ENCODE measurements at regions not wholly inside any gene's neighbourhood (a gene's known extent, or its start where the extent isn't known, plus 50 kb on each side); places are given as distances from the start of the nearest gene placed in this dataset.

- TF ChIP-seq TEAD4 (IDR thresholded peaks at IDR 0.05) = no peak
- no peak for TF ChIP-seq EGR1 (IDR thresholded peaks at IDR 0.05)
- no peak for TF ChIP-seq NFIC (IDR thresholded peaks at IDR 0.05)
- no peak for TF ChIP-seq RAD21 (IDR thresholded peaks at IDR 0.05; ENCODE audit: low read depth)
- no peak for TF ChIP-seq ZBTB7A (IDR thresholded peaks at IDR 0.05; ENCODE audit: low read depth)
- no peak for TF ChIP-seq REST (IDR thresholded peaks at IDR 0.05; ENCODE audit: low read depth)
- no peak for TF ChIP-seq CREB1 (IDR thresholded peaks at IDR 0.05; ENCODE audit: low read depth)
Observed at GRCh38 chr6:19590501-19591131, 246.6 kb upstream of the ID4 start.

DNA sequence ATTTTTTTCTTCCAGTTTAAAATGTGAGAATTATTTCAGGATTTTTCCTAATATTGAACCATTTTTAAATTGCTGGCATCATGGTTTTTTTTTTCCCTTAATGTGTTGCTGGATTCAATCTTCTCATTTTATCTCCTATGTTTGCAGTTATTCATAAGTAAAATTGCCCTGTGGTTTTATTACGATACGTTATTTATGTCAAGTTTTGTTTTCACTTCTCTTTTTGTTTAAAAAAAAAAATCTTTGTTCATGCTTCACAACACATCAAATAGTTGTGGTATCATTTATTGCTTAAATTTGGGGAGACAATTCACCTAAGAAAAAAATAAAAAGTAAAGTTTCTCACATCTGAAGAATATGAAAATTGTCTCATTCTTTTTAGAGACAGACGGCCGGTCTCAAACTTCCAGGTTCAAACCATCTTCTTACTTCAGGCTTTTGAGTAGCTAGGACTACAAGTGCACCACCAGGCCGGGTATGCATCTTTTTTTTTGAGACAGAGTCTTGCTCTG lies 239.3 kb upstream of the ID4 start:
- TF ChIP-seq RAD21 (IDR thresholded peaks at IDR 0.05; ENCODE audit: low read depth) = no peak
- no peak for TF ChIP-seq EP300 (IDR thresholded peaks at IDR 0.05; ENCODE audit: borderline replicate concordance)
- TF ChIP-seq FOXM1 (IDR thresholded peaks at IDR 0.05; ENCODE audit: borderline replicate concordance, low read depth) = no peak
- TF ChIP-seq, protein P1, sequence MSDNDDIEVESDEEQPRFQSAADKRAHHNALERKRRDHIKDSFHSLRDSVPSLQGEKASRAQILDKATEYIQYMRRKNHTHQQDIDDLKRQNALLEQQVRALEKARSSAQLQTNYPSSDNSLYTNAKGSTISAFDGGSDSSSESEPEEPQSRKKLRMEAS (IDR thresholded peaks at IDR 0.05) = no peak
- no peak for TF ChIP-seq CEBPB (IDR thresholded peaks at IDR 0.05)
- no peak for TF ChIP-seq REST (IDR thresholded peaks at IDR 0.05; ENCODE audit: low read depth)
- TF ChIP-seq EGR1 (IDR thresholded peaks at IDR 0.05) = no peak
- no peak for TF ChIP-seq NFIC (IDR thresholded peaks at IDR 0.05)
- TF ChIP-seq ZBTB7A (IDR thresholded peaks at IDR 0.05; ENCODE audit: low read depth) = no peak
- no peak for TF ChIP-seq YY1 (IDR thresholded peaks at IDR 0.05; ENCODE audit: low read depth)
- TF ChIP-seq TAF1 (IDR thresholded peaks at IDR 0.05; ENCODE audit: low read depth) = no peak
- no peak for TF ChIP-seq TEAD4 (IDR thresholded peaks at IDR 0.05)
- TF ChIP-seq CREB1 (IDR thresholded peaks at IDR 0.05; ENCODE audit: low read depth) = no peak
- TF ChIP-seq TCF12 (IDR thresholded peaks at IDR 0.05; ENCODE audit: low read depth) = no peak
- TF ChIP-seq, protein P2, sequence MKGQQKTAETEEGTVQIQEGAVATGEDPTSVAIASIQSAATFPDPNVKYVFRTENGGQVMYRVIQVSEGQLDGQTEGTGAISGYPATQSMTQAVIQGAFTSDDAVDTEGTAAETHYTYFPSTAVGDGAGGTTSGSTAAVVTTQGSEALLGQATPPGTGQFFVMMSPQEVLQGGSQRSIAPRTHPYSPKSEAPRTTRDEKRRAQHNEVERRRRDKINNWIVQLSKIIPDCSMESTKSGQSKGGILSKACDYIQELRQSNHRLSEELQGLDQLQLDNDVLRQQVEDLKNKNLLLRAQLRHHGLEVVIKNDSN (IDR thresholded peaks at IDR 0.05) = no peak

GRCh38 chr6:19599796-19600464 lies 237.2 kb upstream of the ID4 start:
- TF ChIP-seq ZBTB7A (IDR thresholded peaks at IDR 0.05; ENCODE audit: low read depth) (no peak), RAD21 (IDR thresholded peaks at IDR 0.05; ENCODE audit: low read depth) (no peak), NFIC (IDR thresholded peaks at IDR 0.05) (no peak), EP300 (IDR thresholded peaks at IDR 0.05; ENCODE audit: borderline replicate concordance) (no peak), TAF1 (IDR thresholded peaks at IDR 0.05; ENCODE audit: low read depth) (no peak), REST (IDR thresholded peaks at IDR 0.05; ENCODE audit: low read depth) (no peak), FOXM1 (IDR thresholded peaks at IDR 0.05; ENCODE audit: borderline replicate concordance, low read depth) (no peak), YY1 (IDR thresholded peaks at IDR 0.05; ENCODE audit: low read depth) (no peak), EGR1 (IDR thresholded peaks at IDR 0.05) (no peak), CREB1 (IDR thresholded peaks at IDR 0.05; ENCODE audit: low read depth) (no peak), CEBPB (IDR thresholded peaks at IDR 0.05) (no peak), TCF12 (IDR thresholded peaks at IDR 0.05; ENCODE audit: low read depth) (no peak), TEAD4 (IDR thresholded peaks at IDR 0.05) (no peak)
- TF ChIP-seq, protein P2 (IDR thresholded peaks at IDR 0.05) = no peak
- TF ChIP-seq, protein P1 (IDR thresholded peaks at IDR 0.05) = no peak
